Nephron progenitor cell (in vitro differentiated cells): ENCODE measurements at regions not wholly inside any gene's neighbourhood (a gene's known extent, or its start where the extent isn't known, plus 50 kb on each side); places are given as distances from the start of the nearest gene placed in this dataset.

Experiments
- DNase-seq: peaks from one replicate; pipeline ENCODE4 v3.0.0; 2021
- H3K27ac Mint-ChIP-seq: 2 replicates; pipeline ENCODE4 v1.8.0; 2021; ENCODE audit warnings: mild to moderate bottlenecking, moderate library complexity, mixed read lengths
- H3K27me3 Mint-ChIP-seq: 2 replicates; pipeline ENCODE4 v1.8.0; 2021; ENCODE audit warnings: mild to moderate bottlenecking, low read depth, mixed read lengths; ENCODE audit not compliant: poor library complexity
- H3K36me3 Mint-ChIP-seq: 2 replicates; pipeline ENCODE4 v1.8.0; 2021; ENCODE audit warnings: low read depth, mixed read lengths
- H3K4me1 Mint-ChIP-seq: 2 replicates; pipeline ENCODE4 v1.8.0; 2021; ENCODE audit warnings: mixed read lengths
- H3K4me3 Mint-ChIP-seq: 2 replicates; pipeline ENCODE4 v1.8.0; 2021; ENCODE audit warnings: mild to moderate bottlenecking, moderate library complexity, mixed read lengths
- H3K9me3 Mint-ChIP-seq: 2 replicates; pipeline ENCODE4 v1.8.0; 2021; ENCODE audit warnings: mild to moderate bottlenecking, moderate library complexity, mixed read lengths
- TF ChIP-seq, protein P1 (sequence below): fragments of 200-600 bp; sonication (generic); IDR thresholded peaks from 2 replicates; pipeline ENCODE4 v1.5.0; 2021; ENCODE audit warnings: antibody characterized with exemption

DNA sequence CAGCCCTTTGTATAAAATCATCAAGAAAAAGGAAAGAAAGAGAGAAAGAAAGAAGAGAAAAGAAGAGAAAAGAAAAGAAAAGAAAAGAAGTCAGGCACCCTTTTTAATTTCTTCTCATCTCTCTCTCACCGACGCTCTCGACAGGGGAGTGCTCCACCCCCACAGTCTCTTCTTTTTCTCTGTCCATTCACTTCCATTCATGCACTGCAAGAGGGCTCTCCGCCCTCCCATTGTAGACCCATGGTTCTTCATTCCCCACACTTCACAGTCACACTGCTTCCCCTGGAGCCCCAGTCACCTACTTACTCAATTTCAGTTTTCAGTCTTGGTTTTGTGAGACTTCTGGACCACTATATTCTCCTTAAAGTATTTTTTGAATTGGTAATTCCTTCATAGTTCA is 254.7 kb downstream of the SOX2 start:
- H3K27me3 Mint-ChIP-seq = peaks cover 7% of the 10 kb centered on the region
- H3K4me1 Mint-ChIP-seq = peaks cover 12% of the 10 kb centered on the region
- no peak for DNase-seq
- no peaks in the 10 kb centered on the region for H3K9me3 Mint-ChIP-seq
- TF ChIP-seq, protein P1, sequence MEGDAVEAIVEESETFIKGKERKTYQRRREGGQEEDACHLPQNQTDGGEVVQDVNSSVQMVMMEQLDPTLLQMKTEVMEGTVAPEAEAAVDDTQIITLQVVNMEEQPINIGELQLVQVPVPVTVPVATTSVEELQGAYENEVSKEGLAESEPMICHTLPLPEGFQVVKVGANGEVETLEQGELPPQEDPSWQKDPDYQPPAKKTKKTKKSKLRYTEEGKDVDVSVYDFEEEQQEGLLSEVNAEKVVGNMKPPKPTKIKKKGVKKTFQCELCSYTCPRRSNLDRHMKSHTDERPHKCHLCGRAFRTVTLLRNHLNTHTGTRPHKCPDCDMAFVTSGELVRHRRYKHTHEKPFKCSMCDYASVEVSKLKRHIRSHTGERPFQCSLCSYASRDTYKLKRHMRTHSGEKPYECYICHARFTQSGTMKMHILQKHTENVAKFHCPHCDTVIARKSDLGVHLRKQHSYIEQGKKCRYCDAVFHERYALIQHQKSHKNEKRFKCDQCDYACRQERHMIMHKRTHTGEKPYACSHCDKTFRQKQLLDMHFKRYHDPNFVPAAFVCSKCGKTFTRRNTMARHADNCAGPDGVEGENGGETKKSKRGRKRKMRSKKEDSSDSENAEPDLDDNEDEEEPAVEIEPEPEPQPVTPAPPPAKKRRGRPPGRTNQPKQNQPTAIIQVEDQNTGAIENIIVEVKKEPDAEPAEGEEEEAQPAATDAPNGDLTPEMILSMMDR = no peak
- H3K4me3 Mint-ChIP-seq = no peak overlapping the region
- no peak overlapping the region for H3K27ac Mint-ChIP-seq
- H3K36me3 Mint-ChIP-seq = no peaks in the 10 kb centered on the region

DNA sequence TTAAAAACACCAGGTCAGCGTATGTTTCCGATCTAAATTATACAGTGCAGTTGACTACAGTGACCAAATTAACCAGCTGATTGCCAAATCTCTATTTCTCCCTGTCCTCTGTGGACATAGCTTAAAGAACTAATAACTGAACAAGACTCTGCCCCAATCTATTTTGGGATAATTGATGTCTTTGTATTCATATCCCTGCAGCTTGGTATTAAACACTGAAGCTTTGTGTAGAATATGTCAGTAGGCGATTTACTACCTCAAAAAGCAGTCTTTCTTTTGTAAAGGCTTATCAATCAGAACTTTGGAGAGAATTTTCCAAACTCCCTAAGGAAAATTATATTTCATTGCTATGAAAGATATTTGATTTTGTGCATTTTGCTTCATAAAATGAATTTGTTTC is 258.2 kb downstream of the SOX2 start:
- H3K9me3 Mint-ChIP-seq = no peaks in the 10 kb centered on the region
- no peak for DNase-seq
- H3K4me1 Mint-ChIP-seq = peaks cover 30% of the 10 kb centered on the region
- H3K27me3 Mint-ChIP-seq = peaks cover 4% of the 10 kb centered on the region
- TF ChIP-seq, protein P1 = no peak
- H3K36me3 Mint-ChIP-seq = no peaks in the 10 kb centered on the region
- no peak overlapping the region for H3K4me3 Mint-ChIP-seq
- no peak overlapping the region for H3K27ac Mint-ChIP-seq

DNA sequence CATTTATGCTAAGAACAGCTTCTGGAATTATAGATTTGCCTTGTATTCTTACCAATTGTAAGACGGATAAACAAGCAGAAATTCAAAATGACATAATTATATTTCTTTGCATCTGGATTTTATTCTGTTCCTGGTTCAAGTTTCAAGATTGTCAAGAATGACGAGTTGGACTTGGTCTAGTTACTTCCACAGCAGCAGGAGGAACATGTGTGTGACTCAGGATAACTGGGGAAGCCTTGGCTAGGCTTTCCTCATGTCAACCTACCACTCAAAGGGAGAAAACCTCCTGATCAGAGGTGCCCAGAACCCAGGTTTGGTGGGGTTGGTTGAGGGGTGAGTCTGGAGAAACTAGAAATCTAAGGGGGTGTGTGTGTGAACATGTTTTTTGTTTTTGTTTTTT is 259.7 kb downstream of the SOX2 start:
- no peak overlapping the region for H3K27ac Mint-ChIP-seq
- no peaks in the 10 kb centered on the region for H3K9me3 Mint-ChIP-seq
- no peak overlapping the region for H3K4me3 Mint-ChIP-seq

DNA sequence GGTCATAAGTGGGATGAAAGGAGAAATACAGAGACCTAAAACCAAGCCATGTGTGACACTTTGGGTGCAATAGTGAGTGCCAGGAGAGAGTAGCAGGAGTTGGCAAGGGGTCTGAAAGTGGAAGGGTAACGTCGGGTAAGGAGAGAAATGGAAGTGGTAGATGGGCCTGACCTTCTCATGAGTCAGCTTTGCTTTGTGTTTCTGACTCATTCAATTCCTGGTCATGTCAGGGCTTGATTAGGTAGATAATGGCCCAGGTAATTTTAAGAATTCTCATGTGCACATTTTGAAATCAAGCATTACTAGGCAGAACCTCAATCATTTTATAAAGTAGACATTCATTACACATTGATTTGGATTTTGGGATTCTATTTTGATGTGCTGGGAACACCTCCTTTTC is 262.5 kb downstream of the SOX2 start:
- TF ChIP-seq, protein P1 = no peak
- no peak for DNase-seq
- Mint-ChIP-seq H3K4me3 (no peak overlapping the region), H3K4me1 (peaks cover 19% of the 10 kb centered on the region), H3K27me3 (peaks cover 4% of the 10 kb centered on the region), H3K9me3 (no peaks in the 10 kb centered on the region), H3K27ac (no peak overlapping the region), H3K36me3 (no peaks in the 10 kb centered on the region)

More for the DNA sequence above, 259.7 kb downstream of the SOX2 start:
- no peak for DNase-seq
- TF ChIP-seq, protein P1 = no peak
- Mint-ChIP-seq H3K27me3 (peaks cover 2% of the 10 kb centered on the region), H3K4me1 (peaks cover 22% of the 10 kb centered on the region), H3K36me3 (no peaks in the 10 kb centered on the region)

DNA sequence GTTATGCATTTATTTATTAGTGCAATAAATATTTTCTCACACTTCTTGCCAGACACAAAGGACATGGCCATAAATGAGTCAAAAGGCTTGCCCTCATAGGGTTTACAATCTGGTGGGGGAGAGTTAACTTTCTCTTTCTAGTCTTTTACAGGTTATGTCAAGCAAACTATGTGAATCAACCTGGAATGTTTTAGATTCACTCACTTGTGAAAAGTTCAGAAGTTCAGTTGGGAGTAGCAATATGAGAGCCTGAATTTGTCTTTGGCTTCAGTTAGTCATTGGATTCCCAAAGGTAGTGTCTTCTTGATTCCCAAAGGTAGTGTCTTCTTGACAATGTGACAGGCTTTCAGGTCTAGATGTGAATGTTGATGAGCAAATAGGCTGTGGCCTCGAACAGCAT is 264.8 kb downstream of the SOX2 start:
- H3K27ac Mint-ChIP-seq = no peak overlapping the region
- DNase-seq = no peak
- H3K4me3 Mint-ChIP-seq = no peak overlapping the region
- H3K36me3 Mint-ChIP-seq = no peaks in the 10 kb centered on the region
- H3K9me3 Mint-ChIP-seq = no peaks in the 10 kb centered on the region
- TF ChIP-seq, protein P1 = no peak
- peaks cover 17% of the 10 kb centered on the region for H3K4me1 Mint-ChIP-seq
- H3K27me3 Mint-ChIP-seq = peaks cover 6% of the 10 kb centered on the region

DNA sequence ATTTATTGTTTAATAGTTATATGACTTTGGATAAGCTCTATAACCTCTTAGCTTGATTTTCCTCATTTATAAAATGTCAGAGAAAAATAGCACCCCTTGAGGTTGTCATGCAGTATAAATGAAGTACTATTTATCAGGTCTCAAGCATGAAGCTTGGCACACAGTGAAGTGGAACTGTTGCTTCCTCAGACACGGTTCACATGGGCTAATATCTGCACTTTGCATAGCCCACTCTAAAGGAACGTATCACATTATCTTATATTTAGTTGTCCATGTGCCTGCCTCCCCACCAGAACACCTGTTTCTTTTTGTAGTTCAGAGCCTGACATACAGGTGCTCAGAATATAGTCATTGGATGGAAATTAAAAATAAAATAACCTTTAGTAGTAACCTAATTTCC is 273.7 kb downstream of the SOX2 start:
- Mint-ChIP-seq H3K4me3 (no peak overlapping the region), H3K27me3 (no peaks in the 10 kb centered on the region), H3K27ac (no peak overlapping the region), H3K36me3 (no peaks in the 10 kb centered on the region), H3K4me1 (no peaks in the 10 kb centered on the region), H3K9me3 (peaks cover 5% of the 10 kb centered on the region)
- no peak for DNase-seq
- TF ChIP-seq, protein P1 = no peak
